ENCODE measurements at regions not wholly inside any gene's neighbourhood (a gene's known extent, or its start where the extent isn't known, plus 50 kb on each side); places are given as distances from the start of the nearest gene placed in this dataset.

DNA sequence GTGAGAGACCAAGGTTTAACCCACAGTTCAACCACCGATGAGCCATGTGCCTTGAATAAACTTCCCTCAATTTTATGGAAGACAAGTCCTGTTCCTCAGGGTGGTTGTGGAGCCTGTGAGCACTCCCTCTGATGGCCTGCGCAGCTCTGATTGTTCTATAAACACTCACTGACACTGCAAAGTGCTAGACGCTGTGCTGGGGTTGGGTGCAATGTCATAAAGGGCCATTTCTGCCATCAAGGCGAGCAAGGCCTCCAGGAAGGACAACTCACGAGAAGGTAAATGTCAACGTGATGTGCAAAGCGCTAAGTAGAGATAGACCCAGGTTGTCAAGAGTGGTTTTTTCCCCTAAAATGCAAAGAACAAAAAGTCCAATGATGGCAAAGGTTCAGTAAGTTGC, 75.7 kb upstream of the SYT6 start:
- DNase-seq (ENCODE audit: extremely low spot score) = no peak
- CTCF ChIA-PET = no interaction called here
- POLR2A ChIA-PET = no interaction called here
- no peak for TF ChIP-seq CTCF (IDR thresholded peaks at IDR 0.05; ENCODE audit: control extremely low read depth, extremely low read depth, low read depth, missing control alignments)

DNA sequence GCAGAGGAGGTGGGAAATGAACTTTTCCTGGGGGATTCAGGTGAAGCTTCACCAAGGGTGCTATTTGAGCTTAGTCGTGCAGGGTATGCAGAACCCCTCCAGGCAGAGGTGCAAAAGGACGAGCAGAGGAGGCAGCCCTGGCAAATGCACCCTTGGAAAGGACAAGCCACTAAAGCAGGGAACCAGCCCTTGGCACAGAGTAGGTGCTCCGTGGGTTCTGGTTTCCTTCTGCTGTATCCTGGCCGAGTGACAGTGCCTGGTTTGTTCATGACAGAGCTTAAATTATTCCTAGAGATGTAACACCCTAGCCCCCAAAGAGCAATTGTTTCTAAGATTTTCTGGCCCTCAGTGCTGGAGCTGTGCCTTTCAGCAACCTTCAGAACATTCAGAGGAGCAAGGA, 73.4 kb upstream of the SYT6 start:
- TF ChIP-seq CTCF (IDR thresholded peaks at IDR 0.05; ENCODE audit: control extremely low read depth, extremely low read depth, low read depth, missing control alignments) = no peak
- ChIA-PET CTCF (interaction anchor here (0.9 to 1.2 kb wide), 2 partner anchors 13 to 47 kb away, joined by 3 read pairs; no protein-coding TSS in a partner anchor), POLR2A (no interaction called here)
- no peak for DNase-seq (ENCODE audit: extremely low spot score)

- ChIA-PET CTCF (no interaction called here), POLR2A (no interaction called here)
- TF ChIP-seq CTCF (IDR thresholded peaks at IDR 0.05; ENCODE audit: control extremely low read depth, extremely low read depth, low read depth, missing control alignments) = no peak
- DNase-seq (ENCODE audit: extremely low spot score) = no peak
Measured at GRCh38 chr1:114224196-114224907, 70.7 kb upstream of the SYT6 start.

DNA sequence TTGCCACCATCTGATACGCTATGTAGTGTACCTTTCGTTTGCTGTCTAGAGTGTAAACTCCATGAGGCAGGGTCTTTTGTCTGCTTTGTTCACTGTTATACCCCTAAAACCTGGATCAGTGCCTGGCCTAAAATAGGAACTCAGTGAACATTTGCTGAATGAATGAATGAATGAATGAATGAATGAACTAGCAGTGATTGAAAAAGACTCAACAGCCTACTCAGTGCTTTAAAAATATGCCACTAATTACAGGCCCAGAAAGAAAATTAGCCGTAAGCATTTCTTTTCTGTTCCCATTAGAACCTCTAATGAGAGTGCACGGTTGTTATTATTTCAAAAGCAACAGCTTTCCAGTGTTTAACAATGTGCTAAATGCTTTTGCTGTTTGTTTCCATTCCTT, 69.3 kb upstream of the SYT6 start:
- CTCF ChIA-PET = no interaction called here
- DNase-seq (ENCODE audit: extremely low spot score) = no peak
- POLR2A ChIA-PET = no interaction called here
- no peak for TF ChIP-seq CTCF (IDR thresholded peaks at IDR 0.05; ENCODE audit: control extremely low read depth, extremely low read depth, low read depth, missing control alignments)

- no peak for TF ChIP-seq CTCF (IDR thresholded peaks at IDR 0.05; ENCODE audit: control extremely low read depth, extremely low read depth, low read depth, missing control alignments)
- POLR2A ChIA-PET = no interaction called here
- no peak for DNase-seq (ENCODE audit: extremely low spot score)
Measured at GRCh38 chr1:114219172-114219868, 65.7 kb upstream of the SYT6 start.

GRCh38 chr1:114218361-114219171, 64.9 kb upstream of the SYT6 start:
- ChIA-PET POLR2A (no interaction called here), CTCF (interaction anchor here (0.8 to 1.1 kb wide), 3 partner anchors 9 to 18 kb away, joined by 3 read pairs; no protein-coding TSS in a partner anchor)
- no peak for TF ChIP-seq CTCF (IDR thresholded peaks at IDR 0.05; ENCODE audit: control extremely low read depth, extremely low read depth, low read depth, missing control alignments)
- DNase-seq (ENCODE audit: extremely low spot score) = no peak

More at GRCh38 chr1:114219172-114219868, 65.7 kb upstream of the SYT6 start:
- CTCF ChIA-PET = interaction anchor here (0.8 to 1.0 kb wide), 2 partner anchors 9 to 12 kb away, joined by 3 read pairs; no protein-coding TSS in a partner anchor

Data from GM10248 (cell line).